Embryonic facial prominence (tissue), 1 donor: ENCODE measurements at regions not wholly inside any gene's neighbourhood (a gene's known extent, or its start where the extent isn't known, plus 50 kb on each side); places are given as distances from the start of the nearest gene placed in this dataset.

ENCODE experiments used
- DNase-seq: peaks from one replicate; pipeline ENCODE4 v3.0.0-alpha.2; 2016; ENCODE audit errors: extremely low spot score

DNA sequence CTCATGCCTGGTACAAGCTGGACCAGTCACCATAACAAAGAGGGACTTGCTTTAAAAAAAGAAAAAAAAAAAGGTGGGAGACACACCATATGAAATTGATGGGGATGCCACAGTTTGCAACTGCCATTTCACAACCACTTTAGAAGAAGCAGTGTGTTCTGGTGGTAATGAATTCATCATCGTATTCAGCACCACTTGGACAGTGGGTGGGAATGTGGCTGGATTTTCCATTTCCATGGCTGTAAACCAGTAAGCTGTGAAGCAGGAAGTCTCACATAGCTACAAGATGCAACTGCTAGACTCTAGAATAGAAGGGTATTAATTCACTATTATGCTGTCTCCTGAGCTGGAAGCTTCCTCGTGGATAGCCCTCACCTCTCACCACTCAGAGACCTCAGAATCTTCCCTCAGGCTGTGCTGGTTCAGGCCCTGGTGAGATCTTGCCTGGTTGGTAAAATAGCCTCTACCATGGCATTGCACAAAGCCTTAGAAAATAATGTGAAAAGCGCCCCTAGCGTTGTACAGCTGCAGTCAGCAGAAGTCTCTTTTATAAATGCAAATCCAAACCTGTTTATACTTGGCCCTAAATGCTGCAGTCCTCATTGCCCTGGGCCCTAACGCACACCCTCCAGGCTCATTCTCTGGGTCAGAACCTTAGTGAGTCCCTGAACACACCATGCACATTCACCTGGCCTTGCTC is 150.7 kb downstream of the KCTD15 start:
- DNase-seq, result no peak

DNA sequence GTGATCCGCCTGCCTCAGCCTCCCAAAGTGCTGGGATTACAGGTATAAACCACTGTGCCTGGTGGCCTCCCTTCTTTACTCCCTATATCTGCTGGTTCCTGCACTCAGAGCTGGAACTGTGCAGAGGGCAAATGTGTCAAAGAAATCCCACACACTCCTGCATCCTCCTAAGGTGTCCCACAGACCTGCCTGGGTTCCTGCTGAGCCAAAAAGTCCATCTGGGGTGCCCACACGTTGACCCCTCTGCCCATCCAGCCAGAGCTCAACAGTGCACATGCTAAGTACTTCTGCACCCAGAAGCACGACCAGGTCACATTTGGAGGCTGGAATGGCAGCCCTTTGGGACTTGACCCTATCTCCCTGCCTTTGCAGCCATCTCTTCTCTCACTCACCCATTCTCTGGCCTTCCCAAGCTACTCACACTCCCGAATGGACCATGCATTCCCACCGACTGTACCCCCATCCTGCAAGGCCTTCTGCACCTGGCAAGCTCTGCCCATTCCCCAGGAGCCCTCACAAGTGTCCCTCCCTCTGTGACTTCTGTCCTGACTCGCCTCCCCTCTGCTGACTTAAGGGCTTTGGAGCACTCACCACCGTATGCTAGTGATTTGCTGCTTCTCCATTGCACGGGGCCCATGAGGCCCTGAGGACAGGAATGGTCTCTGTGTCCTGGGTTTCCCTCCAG is 152.1 kb downstream of the KCTD15 start:
- no peak for DNase-seq

DNA sequence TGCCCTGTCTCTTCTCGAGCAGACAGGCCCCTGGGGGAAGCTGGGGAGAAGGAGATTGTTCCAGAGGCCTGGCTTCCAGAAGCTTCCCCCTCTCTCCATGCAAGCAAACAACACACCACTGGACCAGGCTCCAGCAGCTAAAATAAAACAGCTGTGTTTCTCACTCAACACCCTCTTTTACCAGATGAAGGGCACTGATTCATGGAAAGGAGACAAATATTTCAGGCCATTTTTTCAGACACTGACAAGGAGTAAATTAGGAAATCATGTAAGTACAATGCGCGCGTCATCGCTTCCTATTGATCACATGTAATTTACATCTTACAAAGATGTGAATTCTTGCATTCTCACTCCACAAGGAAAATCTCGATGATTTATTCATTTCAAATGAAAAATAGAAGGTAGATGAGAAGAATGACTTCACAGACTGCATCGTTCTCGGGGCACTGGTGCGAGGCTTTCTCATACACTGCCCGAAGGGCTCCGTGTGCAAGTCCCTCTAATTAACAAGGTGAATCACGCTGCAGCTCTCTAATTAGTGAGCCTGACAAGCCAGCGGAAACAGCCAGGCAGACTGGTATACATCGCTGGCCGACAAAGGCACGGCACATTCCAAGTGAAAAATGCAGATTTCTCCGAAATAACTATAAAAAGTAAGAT is 153.6 kb downstream of the KCTD15 start:
- no peak for DNase-seq

DNA sequence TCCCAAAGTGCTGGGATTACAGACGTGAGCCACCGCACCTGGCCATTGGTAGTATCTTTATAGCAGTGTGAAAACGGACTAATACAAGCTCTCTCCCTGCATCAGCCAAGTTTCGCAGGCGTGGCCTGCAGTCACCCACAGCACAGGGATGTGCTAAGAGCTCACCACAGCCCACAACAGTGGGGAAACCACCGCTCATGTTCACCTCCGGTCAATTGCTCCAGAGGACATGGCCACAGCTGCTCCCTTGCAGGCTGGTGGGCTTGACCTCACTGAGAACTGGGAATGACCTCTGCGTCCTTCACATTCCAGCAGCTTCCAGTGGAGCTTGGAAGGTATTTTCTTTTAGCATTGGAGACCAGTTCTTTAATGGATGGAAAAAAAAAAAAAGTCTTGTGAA is 156.4 kb downstream of the KCTD15 start:
- no peak for DNase-seq

DNA sequence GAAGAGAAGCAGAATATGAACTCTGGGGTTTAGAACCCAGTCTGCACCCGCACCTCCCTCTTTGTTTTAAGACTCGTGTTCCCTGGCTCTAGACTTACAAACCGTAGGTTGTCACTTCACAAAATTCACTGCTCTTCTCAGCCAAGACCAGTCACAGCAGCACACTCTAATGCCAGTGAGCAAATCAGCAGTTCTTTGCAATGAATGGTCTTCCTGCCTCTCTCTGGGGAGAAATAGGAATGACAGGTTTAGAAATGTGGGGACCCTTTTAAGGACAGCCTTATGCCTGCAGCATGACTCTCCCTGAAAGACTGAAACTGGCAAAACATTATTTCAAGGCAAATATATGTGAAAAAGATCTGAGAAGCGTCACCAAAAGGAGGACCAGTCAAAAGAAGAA is 156.9 kb downstream of the KCTD15 start:
- DNase-seq, result no peak

DNA sequence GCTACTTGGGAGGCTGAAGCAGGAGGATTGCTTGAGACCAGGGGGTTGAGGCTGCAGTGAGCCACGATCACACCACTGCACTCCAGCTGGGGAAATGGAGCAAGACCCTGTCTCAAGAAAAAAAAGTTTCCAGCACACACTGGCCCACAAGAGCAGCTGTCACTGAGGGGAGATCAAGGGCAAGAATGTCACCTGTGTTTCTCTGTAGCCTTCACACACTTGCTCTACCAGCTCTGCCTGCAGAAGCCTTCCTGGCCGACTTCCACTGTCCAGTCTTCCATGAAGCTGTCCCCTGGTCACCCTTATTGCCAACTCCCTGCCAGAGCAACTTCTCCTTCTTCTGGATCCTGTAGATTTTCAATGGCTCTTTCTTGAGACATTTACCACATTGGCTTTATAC is 158.0 kb downstream of the KCTD15 start:
- DNase-seq, result no peak

DNA sequence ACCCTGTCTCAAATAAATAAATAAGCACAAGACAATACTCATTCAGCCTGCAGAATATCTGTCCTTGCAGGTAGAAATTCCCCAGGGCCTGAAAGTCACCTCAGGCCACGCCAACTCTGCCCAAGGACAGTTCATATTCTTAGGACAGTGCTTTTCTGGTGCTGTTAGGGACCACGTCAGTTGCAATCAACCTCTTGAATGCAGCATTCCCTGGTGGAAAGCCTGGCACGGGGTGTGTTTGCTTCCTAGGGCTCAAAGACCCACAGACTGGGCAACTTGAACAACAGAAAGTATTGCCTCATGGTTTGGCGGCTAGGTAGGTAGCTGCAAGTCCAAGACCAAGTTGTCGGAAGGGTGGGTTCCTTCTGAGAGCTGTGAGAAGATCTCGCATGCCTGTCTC is 160.3 kb downstream of the KCTD15 start:
- DNase-seq, result no peak

DNA sequence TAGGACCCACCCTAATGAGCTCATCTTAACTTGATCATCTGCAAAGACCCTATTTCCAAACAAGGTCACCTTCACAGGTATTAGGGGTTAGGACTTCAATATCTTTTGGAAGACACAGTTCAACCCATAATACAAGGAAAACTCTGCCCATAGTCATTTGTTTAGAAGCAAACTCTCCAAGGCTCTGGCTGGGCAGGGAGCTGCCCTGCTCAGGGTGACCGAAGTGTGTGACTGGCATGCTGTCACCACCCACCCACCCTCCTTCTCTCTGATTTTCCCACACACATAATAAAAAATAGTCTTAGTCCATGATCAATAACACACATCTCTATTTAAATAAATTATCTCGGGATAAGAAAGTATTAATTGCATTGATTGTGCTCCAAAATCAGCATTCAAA is 161.1 kb downstream of the KCTD15 start:
- DNase-seq, result no peak

DNA sequence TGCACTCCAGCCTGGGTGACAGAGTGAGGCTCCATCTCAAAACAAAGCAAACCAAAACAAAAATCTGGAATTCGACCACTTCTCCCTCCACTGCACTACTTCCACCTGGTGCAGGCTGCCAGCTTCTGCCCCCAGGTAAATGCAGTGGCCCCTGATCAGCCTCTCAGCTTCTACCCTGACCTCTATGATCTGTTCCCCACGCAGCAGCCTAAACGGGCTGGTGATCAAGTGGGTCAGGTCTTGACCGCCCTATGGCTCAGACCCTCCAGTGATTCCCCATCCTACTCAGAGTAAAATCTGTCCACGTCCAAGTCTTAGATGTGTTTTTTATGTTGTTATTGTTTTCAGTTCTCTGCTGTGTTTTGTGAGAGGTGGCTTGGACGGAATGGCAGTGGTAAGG is 163.9 kb downstream of the KCTD15 start:
- DNase-seq, result no peak

DNA sequence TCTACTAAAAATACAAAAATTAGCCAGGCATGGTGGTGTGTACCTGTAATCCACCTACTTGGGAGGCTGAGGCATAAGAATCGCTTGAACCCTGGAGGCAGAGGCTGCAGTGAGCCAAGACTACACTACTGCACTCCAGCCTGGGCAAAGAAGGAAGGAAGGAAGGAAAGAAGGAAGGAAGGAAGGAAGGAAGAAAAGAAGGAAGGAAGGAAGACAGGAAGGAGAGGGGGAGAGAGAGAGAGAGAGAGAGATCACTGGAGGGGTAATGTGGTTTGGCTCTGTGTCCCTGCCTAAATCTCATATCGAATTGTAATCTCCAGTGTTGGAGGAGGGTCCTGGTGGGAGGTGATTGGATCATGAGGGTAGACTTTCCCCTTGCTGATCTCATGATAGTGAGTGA is 165.5 kb downstream of the KCTD15 start:
- no peak for DNase-seq

DNA sequence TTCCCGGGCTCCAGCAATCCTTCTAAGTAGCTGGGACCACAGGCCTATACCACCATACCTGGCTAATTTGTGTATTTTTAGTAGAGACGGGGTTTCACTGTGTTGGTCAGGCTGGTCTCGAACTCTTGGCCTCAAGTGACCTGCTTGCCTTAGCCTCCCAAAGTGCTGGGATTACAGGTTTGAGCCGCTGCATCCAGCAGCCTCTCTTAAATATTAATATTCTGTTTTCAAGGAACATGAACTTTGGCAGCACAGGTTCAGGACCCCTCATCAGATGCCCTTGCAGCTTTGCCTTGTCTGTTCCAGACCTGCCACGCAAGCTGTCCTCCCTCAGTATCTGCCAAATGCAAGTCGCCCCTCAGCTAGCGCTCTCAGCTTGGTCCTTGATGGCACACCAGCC is 166.8 kb downstream of the KCTD15 start:
- no peak for DNase-seq

DNA sequence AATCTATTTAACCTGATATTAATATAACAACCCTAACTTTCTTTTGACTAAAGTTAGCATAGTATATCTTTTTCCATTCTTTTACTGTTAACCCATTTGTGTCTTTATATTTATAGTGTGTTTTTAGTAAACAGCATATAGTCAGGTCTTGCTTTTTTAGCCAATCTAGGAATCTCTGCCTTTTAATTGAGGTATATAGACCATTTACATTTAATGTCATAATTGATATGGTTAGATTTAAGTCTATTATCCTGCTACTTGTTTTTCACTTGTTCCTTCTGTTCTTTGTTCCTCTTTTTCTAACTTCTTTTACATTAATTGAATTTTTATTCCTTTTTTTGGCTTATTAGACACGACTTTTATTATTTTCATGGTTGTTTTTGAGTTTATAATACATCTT is 174.4 kb downstream of the KCTD15 start:
- DNase-seq, result no peak

DNA sequence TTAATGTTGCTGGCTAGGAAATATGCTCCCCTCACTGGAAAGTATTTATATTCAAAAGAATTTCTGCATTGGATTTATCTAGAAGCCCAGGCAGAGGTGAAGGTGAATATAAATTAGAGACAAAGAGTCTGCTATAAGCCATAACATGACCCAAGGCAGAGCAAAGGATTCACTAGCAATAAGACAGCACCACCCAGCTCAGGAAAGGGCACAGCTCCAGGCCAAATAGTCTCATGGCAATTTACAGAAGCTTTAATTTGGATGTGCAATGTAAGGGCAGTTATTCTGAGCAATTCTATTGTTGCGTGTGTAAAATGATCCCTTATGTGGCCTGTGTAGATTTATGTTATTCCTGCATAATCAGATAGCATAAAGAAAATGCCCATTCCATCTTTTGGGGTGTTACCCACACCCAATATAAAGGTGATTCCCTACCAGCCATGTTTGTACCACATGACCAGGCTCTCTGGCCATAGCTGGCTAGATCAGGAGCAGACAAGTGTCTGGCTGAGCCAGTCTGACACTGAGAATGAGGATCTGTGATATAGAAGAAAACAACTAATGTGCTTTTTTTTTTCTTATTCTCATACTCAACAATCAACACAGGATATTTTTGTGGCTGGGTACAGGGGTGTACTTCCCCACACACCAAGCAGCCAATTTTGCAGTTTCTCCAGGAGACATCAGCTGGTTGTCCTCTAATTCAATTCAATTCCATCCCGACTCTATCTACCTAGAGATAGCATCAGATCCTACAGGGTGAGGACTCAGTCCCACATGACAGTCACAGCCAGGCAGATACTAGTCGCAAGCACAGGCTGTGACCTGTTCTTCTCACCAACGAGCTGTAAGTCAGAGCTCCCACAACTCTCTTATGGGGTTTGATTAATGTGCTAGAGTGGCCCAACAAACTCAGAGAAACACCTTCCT is 181.4 kb downstream of the KCTD15 start:
- DNase-seq, result no peak

DNA sequence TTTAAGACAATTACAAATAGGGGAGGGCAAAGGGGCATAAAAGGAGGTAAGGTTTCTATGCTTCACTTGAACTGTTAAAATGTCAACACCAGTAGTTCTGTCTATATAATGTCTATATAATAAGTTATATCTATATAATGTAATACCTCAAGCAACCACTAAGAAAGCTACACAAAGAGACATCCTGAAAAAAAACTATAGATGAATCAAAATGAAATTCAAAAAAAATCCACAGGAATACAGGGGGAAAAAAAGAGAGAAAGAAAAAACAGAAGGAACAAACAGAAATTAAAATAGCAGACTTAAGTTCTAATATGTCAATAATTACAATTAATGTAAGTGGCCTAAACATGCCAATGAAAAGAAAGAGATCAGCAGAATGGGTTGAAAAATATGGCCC is 186.0 kb downstream of the KCTD15 start:
- DNase-seq, result no peak

DNA sequence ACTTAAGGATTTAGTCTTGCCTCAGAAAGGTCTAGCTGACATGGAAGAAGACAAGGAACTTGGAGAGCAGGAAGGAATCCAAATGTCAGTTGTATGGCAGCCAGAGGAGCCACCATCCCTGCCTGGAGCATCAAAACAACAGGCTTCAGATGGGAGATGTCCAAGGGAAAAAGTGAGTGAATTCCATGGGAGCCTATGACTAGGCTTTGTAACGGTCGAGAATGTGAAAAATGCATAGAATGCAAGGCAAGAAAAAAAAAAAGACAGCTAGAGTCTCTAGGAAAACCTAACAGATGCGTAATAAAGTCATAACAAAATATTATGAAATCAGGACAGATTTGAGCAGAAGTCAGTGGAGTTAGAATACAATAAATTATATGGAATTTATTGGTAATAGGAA is 183.7 kb upstream of the LSM14A start:
- DNase-seq, result no peak

DNA sequence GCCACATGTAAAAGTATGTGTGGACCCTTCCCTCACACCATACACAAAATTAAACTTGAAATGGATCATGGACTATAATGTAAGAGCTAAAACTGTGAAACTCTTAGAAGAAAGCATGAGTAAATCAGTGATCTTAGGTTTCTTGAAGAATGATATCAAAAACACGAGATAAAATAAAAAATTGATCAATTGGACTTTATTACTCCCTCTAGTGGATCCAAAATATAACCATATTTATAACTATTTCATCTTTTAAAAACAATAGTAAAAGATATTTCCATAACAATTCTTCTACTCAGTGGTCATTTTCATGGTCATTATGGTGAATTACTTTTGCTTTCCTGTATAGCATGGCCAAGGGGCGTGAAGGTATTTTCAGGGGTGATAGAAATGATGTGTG is 174.6 kb upstream of the LSM14A start:
- DNase-seq, result no peak

DNA sequence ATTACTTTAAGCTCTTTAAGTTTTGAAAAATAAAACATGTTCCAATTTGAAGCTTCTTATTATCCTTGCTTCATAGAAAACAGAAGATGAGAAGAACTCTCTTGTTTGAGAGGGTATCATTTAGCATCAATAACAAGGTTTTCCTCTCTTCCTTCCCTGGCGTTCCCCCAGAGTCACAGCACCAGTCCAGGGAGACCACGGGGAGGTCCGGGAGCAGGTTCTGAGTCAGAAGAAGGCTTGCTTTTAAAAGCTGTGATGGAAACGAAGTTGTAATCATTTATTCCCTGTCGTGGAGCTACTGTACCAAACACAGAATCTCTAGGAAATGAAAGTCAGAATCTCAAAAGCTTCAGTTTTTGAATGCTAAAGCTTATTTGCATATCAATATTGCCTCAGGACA is 174.0 kb upstream of the LSM14A start:
- DNase-seq, result no peak

DNA sequence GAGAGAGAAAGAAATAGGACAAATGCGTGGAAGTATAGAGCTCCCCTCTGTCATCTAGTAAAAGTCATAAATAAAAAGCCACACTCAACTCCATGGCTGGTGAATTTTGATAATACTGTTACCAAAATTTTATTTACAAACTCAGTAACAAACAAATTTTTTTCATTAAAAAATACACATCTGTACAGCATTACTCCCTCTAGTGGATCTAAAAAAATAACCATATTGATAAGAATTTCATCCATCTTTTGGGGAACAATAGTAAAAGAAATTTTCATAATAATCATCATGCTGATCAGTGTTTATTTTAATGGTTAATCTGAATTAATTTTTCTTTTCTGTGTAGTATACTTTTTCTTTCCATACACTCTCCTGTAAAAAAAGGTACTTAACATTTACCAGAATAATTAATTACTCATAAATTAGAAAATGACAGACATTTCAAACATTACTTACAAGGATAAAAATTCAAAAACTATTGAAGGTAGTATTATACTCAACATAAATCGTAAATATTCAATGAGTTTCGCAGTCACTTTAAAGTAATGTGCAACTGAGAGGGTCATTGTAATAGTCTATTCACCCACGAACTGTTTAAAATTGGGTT is 173.5 kb upstream of the LSM14A start:
- DNase-seq, result no peak

DNA sequence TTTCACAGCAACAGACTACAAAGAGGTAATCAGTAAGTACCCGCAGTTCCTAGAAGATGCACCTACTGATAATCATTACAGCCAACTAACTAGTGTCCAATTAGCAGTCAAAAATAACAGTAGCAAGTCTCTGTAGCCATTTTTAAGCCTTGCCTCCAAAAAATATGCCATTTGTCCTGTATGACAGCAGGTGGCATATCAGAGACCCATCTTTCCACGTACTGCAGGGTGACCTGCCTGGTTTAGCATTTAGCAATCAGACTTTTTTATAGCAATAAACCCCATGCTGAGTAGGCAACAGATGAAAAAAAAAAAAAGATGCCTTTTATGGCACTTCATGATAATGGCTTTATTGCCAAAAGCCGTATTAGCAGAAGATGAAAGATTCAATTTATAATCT is 155.3 kb upstream of the LSM14A start:
- no peak for DNase-seq

DNA sequence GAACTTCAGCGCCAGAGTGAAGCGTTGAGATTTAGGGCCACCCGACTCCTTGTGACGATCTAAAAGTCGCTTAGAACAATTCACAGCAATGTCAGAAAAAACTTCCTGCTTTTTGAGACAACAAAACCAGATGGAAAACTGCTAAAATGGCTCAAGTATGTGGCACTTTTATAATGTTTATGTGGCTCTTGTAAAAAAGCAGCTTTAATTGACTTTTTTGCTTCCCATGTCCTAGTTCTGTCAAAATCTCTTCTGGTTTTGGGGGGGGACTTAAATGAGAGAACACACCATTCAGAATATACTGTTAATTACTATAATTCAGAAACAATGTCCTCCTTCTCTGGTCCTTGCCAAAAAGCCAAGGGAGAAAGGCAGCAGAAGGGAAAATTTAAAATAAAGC is 154.7 kb upstream of the LSM14A start:
- DNase-seq, result no peak

DNA sequence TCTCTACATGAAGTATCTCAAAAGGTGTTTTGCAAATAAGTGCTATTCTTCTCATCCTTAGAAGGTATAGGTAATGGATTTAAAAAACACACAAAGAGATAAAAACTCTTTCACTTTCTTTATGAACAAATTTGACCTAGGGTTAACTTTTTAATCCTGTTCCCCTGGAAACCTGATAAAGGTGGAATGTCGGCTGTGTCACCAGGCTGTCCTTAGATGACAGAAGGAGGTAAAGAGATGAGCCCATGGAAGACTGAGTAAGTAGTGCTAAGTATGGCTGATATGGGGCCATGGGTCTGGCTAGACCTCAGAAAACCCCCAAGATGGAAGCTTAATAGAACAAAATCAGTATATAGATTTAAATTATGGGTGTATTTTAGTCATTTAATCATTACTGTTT is 153.8 kb upstream of the LSM14A start:
- no peak for DNase-seq

DNA sequence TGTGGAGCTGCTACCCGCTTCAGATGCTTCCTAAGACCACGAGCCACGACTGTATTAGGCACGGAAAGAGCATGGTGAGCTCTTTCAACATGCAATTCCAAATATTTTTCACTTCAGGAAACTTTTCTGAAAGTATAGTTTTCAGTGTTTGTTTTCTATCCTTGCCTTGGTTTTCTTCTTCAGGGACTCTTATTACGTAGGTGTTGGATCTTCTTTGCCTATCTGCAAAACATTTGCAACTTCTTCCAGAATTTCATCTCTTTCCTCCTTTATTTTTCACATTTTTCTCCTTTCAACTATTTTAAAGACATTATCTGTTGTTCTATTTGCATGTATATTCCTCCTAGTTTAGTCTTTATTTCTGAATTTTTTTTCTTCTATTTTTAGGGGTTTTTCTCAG is 148.9 kb upstream of the LSM14A start:
- DNase-seq, result no peak
